WTC11 (cell line): ENCODE measurements at regions not wholly inside any gene's neighbourhood (a gene's known extent, or its start where the extent isn't known, plus 50 kb on each side); places are given as distances from the start of the nearest gene placed in this dataset.

Experiments
- CTCF ChIP-seq: fragments of 200-600 bp; IDR thresholded peaks from 2 replicates; pipeline ENCODE4 v1.8.0; 2022; ENCODE audit warnings: antibody characterized with exemption
- TEAD1 ChIP-seq: sonication (generic); formaldehyde crosslinking; IDR thresholded peaks from 2 replicates; pipeline ENCODE4 v1.8.0; 2022; ENCODE audit warnings: mild to moderate bottlenecking, missing genetic modification reagents
- TF ChIP-seq, protein P1 (sequence below): sonication (generic); formaldehyde crosslinking; IDR thresholded peaks from 2 replicates; pipeline ENCODE4 v1.8.1; 2023; ENCODE audit warnings: mild to moderate bottlenecking, missing genetic modification reagents, moderate library complexity

GRCh38 chr22:25465949-25466348, 98.5 kb upstream of the GRK3 start:
- no peak for TF ChIP-seq TEAD1 (CRISPR knock-in tag)
- no peak for TF ChIP-seq CTCF
- TF ChIP-seq, protein P1, sequence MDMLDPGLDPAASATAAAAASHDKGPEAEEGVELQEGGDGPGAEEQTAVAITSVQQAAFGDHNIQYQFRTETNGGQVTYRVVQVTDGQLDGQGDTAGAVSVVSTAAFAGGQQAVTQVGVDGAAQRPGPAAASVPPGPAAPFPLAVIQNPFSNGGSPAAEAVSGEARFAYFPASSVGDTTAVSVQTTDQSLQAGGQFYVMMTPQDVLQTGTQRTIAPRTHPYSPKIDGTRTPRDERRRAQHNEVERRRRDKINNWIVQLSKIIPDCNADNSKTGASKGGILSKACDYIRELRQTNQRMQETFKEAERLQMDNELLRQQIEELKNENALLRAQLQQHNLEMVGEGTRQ, result no peak
